DND-41 (cell line): ENCODE measurements at regions not wholly inside any gene's neighbourhood (a gene's known extent, or its start where the extent isn't known, plus 50 kb on each side); places are given as distances from the start of the nearest gene placed in this dataset.

Experiments used
- ATAC-seq: fragments of 200-7000 bp; cut with Tn5 transposase; 3 replicates; pipeline ENCODE4 v1.9.1; 2021; ENCODE audit warnings: low read depth; ENCODE audit not compliant: insufficient read depth
- DNase-seq: peaks from one replicate; pipeline ENCODE4 v3.0.0-alpha.2; 2020
- H2AFZ ChIP-seq: 2 replicates; pipeline ENCODE4 v1.6.0; 2012; ENCODE audit warnings: low read depth, low read length
- H3K27ac ChIP-seq: 2 replicates; pipeline ENCODE4 v1.5.1; 2012; ENCODE audit warnings: low read length, inconsistent platforms
- H3K27me3 ChIP-seq: fragments of 200-600 bp; sonication (generic); 2 replicates; pipeline ENCODE4 v1.6.0; 2012; ENCODE audit warnings: low read length, mild to moderate bottlenecking, inconsistent platforms; ENCODE audit not compliant: insufficient read depth, poor library complexity
- H3K36me3 ChIP-seq: 2 replicates; pipeline ENCODE4 v1.5.1; 2012; ENCODE audit warnings: low read length, inconsistent platforms; ENCODE audit not compliant: insufficient read depth
- H3K4me1 ChIP-seq: 2 replicates; pipeline ENCODE4 v1.5.1; 2012; ENCODE audit warnings: mild to moderate bottlenecking, low read length; ENCODE audit not compliant: insufficient read depth
- H3K4me2 ChIP-seq: 2 replicates; pipeline ENCODE4 v1.6.0; 2012; ENCODE audit warnings: mild to moderate bottlenecking, moderate library complexity, low read length, inconsistent platforms; ENCODE audit not compliant: insufficient read depth
- H3K4me3 ChIP-seq, 2 experiments: fragments of 200-600 bp in 1 of 2; shearing (Covaris generic) in 1 of 2; 2 replicates each; pipeline ENCODE4 v1.5.1; 2012 to 2016; ENCODE audit warnings: inconsistent platforms in 2 of 2, low read length in 2 of 2, mild to moderate bottlenecking in 2 of 2, low read depth in 1 of 2, moderate library complexity in 1 of 2
- H3K79me2 ChIP-seq: 2 replicates; pipeline ENCODE4 v1.6.0; 2012; ENCODE audit warnings: low read length, inconsistent platforms; ENCODE audit not compliant: insufficient read depth
- H3K9ac ChIP-seq: 2 replicates; pipeline ENCODE4 v1.6.0; 2012; ENCODE audit warnings: low read depth, mild to moderate bottlenecking, inconsistent platforms, low read length, moderate library complexity
- H3K9me3 ChIP-seq: 2 replicates; pipeline ENCODE4 v1.5.1; 2012; ENCODE audit warnings: low read length, moderate library complexity, mild to moderate bottlenecking, inconsistent platforms; ENCODE audit not compliant: insufficient read depth, severe bottlenecking
- H4K20me1 ChIP-seq: 2 replicates; pipeline ENCODE4 v1.6.0; 2012; ENCODE audit warnings: low read length; ENCODE audit not compliant: insufficient read depth
- CTCF ChIP-seq: IDR thresholded peaks from 2 replicates; pipeline ENCODE4 v1.5.1; 2012; ENCODE audit warnings: borderline replicate concordance, low read length, moderate library complexity, mild to moderate bottlenecking; ENCODE audit not compliant: poor library complexity, severe bottlenecking; ENCODE audit errors: extremely low read depth
- EZH2 ChIP-seq: IDR thresholded peaks from 3 replicates; pipeline ENCODE4 v1.6.1; 2012; ENCODE audit warnings: borderline replicate concordance, low read depth, mild to moderate bottlenecking, moderate library complexity, low read length, inconsistent platforms; ENCODE audit not compliant: severe bottlenecking

GRCh38 chr1:198374288-198374687 is 166.2 kb downstream of the ATP6V1G3 start:
- no peaks in the 10 kb centered on the region for H4K20me1 ChIP-seq
- no peaks in the 10 kb centered on the region for H3K4me1 ChIP-seq
- no peak for DNase-seq
- no peaks in the 10 kb centered on the region for H3K79me2 ChIP-seq
- no peaks in the 10 kb centered on the region for H3K36me3 ChIP-seq
- H3K27me3 ChIP-seq: no peaks in the 10 kb centered on the region
- TF ChIP-seq CTCF (no peak), EZH2 (no peak)
- H3K4me3 ChIP-seq: no peak overlapping the region
- no peak overlapping the region for H3K4me2 ChIP-seq
- peaks cover 5% of the 10 kb centered on the region for H3K9me3 ChIP-seq
- no peak overlapping the region for H2AFZ ChIP-seq
- H3K9ac ChIP-seq: no peak overlapping the region
- H3K27ac ChIP-seq: no peak overlapping the region
- no peak for ATAC-seq

GRCh38 chr1:198373376-198373775 is 167.1 kb downstream of the ATP6V1G3 start:
- H2AFZ ChIP-seq: no peak overlapping the region
- H3K4me3 ChIP-seq: no peak overlapping the region
- H3K36me3 ChIP-seq: no peaks in the 10 kb centered on the region
- H3K4me2 ChIP-seq: no peak overlapping the region
- no peaks in the 10 kb centered on the region for H3K4me1 ChIP-seq
- H3K9ac ChIP-seq: no peak overlapping the region
- DNase-seq (no peak), ATAC-seq (no peak)
- H3K9me3 ChIP-seq: peaks cover 5% of the 10 kb centered on the region
- no peaks in the 10 kb centered on the region for H3K79me2 ChIP-seq
- no peak overlapping the region for H3K27ac ChIP-seq
- no peaks in the 10 kb centered on the region for H4K20me1 ChIP-seq
- TF ChIP-seq EZH2: no peak
- no peak for TF ChIP-seq CTCF
- no peaks in the 10 kb centered on the region for H3K27me3 ChIP-seq
